H1 (cell line): ENCODE measurements at regions not wholly inside any gene's neighbourhood (a gene's known extent, or its start where the extent isn't known, plus 50 kb on each side); places are given as distances from the start of the nearest gene placed in this dataset.
"Not testable (repeated sequence)": the region's sequence is repeated elsewhere in the genome, so short reads cannot be mapped to it uniquely, and the experiment has no call there.

Experiments used
- CTCF ChIA-PET: fragments of 300-600 bp; sonication (Branson Sonifier 250); formaldehyde crosslinking; loops from one replicate; lab custom pipeline; 2021; ENCODE audit not compliant: partially characterized antibody; lab: Charles Lee
- POLR2A ChIA-PET: fragments of 300-600 bp; sonication (Branson Sonifier 250); formaldehyde crosslinking; loops from one replicate; lab custom pipeline; 2021; ENCODE audit warnings: inconsistent platforms; ENCODE audit not compliant: partially characterized antibody; lab: Charles Lee
- DNase-seq, 2 experiments: peaks; one replicate each; pipeline versions ENCODE4 v3.0.0 to v3.0.0-alpha.2; 2010 to 2022; ENCODE audit warnings: low spot score in 2 of 2, low read depth in 1 of 2, mixed read lengths in 1 of 2
- FAIRE-seq: peaks from 2 replicates; lab custom pipeline; 2011; peaks lifted over from hg19 to GRCh38; lab: Jason Lieb, UNC
- H2AFZ ChIP-seq: 2 replicates; pipeline ENCODE4 v1.8.1; 2012; ENCODE audit warnings: low read length, inconsistent platforms
- H2AK5ac ChIP-seq: 2 replicates; pipeline ENCODE4 v1.6.1; 2013; ENCODE audit warnings: low read depth, low read length
- H2BK120ac ChIP-seq: replicated peaks from 2 replicates; pipeline ENCODE3; 2013; ENCODE audit warnings: low read depth, low read length, inconsistent platforms
- H2BK12ac ChIP-seq: 2 replicates; pipeline ENCODE4 v1.6.1; 2013; ENCODE audit warnings: low read depth, low read length
- H2BK15ac ChIP-seq: 2 replicates; pipeline ENCODE4 v1.6.1; 2013; ENCODE audit warnings: low read length
- H2BK20ac ChIP-seq: 2 replicates; pipeline ENCODE4 v1.6.1; 2013; ENCODE audit warnings: low read length
- H2BK5ac ChIP-seq: 2 replicates; pipeline ENCODE4 v1.6.1; 2013; ENCODE audit warnings: low read depth, low read length
- H3K14ac ChIP-seq: 2 replicates; pipeline ENCODE4 v1.6.1; 2013; ENCODE audit warnings: inconsistent platforms; ENCODE audit not compliant: insufficient read length
- H3K18ac ChIP-seq: 2 replicates; pipeline ENCODE4 v1.6.1; 2013; ENCODE audit warnings: low read length; ENCODE audit errors: extremely low read depth
- H3K23ac ChIP-seq: 2 replicates; pipeline ENCODE4 v1.6.1; 2013; ENCODE audit warnings: inconsistent platforms; ENCODE audit not compliant: insufficient read length
- H3K23me2 ChIP-seq: 2 replicates; pipeline ENCODE4 v1.6.1; 2013; ENCODE audit warnings: low read depth, low read length
- H3K27ac ChIP-seq: 2 replicates; pipeline ENCODE4 v1.6.1; 2011; ENCODE audit warnings: low read depth, low read length, inconsistent platforms
- H3K27me3 ChIP-seq, 4 experiments: replicated peaks in 1 of 4; 1 replicate in 1 of 4; 2 replicates in 3 of 4; pipeline versions ENCODE4 v1.6.1 to v1.8.1; 2011 to 2013; ENCODE audit warnings: low read length in 3 of 4, mild to moderate bottlenecking in 3 of 4, inconsistent platforms in 2 of 4, mixed read lengths in 2 of 4, moderate library complexity in 1 of 4; ENCODE audit not compliant: control insufficient read depth in 3 of 4, insufficient read depth in 3 of 4; ENCODE audit errors: extremely low read depth in 1 of 4
- H3K36me3 ChIP-seq, 4 experiments: 2 replicates each; pipeline versions ENCODE4 v1.6.1 to v1.8.1; 2011 to 2013; ENCODE audit warnings: mild to moderate bottlenecking in 4 of 4, low read length in 3 of 4, moderate library complexity in 2 of 4, control low read depth in 1 of 4, inconsistent platforms in 1 of 4; ENCODE audit not compliant: insufficient read depth in 4 of 4, control insufficient read depth in 2 of 4
- H3K4ac ChIP-seq: replicated peaks from 2 replicates; pipeline ENCODE3; 2013; ENCODE audit warnings: low read length, low read depth, mixed read lengths, inconsistent platforms; ENCODE audit not compliant: insufficient read length
- H3K4me1 ChIP-seq, 4 experiments: replicated peaks in 1 of 4; 1 replicate in 1 of 4; 2 replicates in 3 of 4; pipeline versions ENCODE4 v1.6.1 to v1.8.1; 2011 to 2013; ENCODE audit warnings: low read length in 3 of 4, inconsistent platforms in 2 of 4, mixed read lengths in 1 of 4; ENCODE audit not compliant: insufficient read depth in 4 of 4, control insufficient read depth in 3 of 4
- H3K4me2 ChIP-seq, 2 experiments: 2 replicates each; pipeline versions ENCODE4 v1.6.1 to v1.8.1; 2011 to 2013; ENCODE audit warnings: low read depth in 2 of 2, low read length in 2 of 2, control low read depth in 1 of 2, inconsistent platforms in 1 of 2, mild to moderate bottlenecking in 1 of 2; ENCODE audit not compliant: insufficient read depth in 1 of 2
- H3K4me3 ChIP-seq, 4 experiments: fragments of 200-600, 300-600 bp in 1 of 4; sonication (generic), shearing (Covaris generic), sonication (Bioruptor Twin) in 1 of 4; 2 replicates each; pipeline versions ENCODE4 v1.5.1 to v1.8.1; 2011 to 2016; ENCODE audit warnings: low read length in 4 of 4, low read depth in 3 of 4, control low read depth in 2 of 4, inconsistent platforms in 2 of 4, mild to moderate bottlenecking in 2 of 4, mixed read lengths in 1 of 4, moderate library complexity in 1 of 4; ENCODE audit not compliant: insufficient read depth in 2 of 4; ENCODE audit errors: extremely low read depth in 1 of 4
- H3K56ac ChIP-seq: replicated peaks from 2 replicates; pipeline ENCODE3; 2013; ENCODE audit warnings: low read depth, mild to moderate bottlenecking, mixed read lengths, low read length, inconsistent platforms; ENCODE audit not compliant: insufficient read length
- H3K79me1 ChIP-seq: 2 replicates; pipeline ENCODE4 v1.6.1; 2013; ENCODE audit warnings: low read depth, low read length, control low read depth
- H3K79me2 ChIP-seq, 2 experiments: 2 replicates each; pipeline versions ENCODE4 v1.6.1 to v1.8.1; 2012 to 2013; ENCODE audit warnings: low read length in 2 of 2, mild to moderate bottlenecking in 2 of 2, inconsistent platforms in 1 of 2; ENCODE audit not compliant: insufficient read depth in 2 of 2, control insufficient read depth in 1 of 2
- H3K9ac ChIP-seq, 4 experiments: replicated peaks in 1 of 4; 1 replicate in 1 of 4; 2 replicates in 3 of 4; pipeline versions ENCODE4 v1.6.1 to v1.8.1; 2011 to 2013; ENCODE audit warnings: low read depth in 3 of 4, low read length in 3 of 4, control low read depth in 2 of 4, mild to moderate bottlenecking in 2 of 4, moderate library complexity in 2 of 4, inconsistent platforms in 1 of 4; ENCODE audit errors: extremely low read depth in 1 of 4
- H3K9me3 ChIP-seq, 2 experiments: 2 replicates each; pipeline versions ENCODE4 v1.6.1 to v1.8.1; 2012 to 2013; ENCODE audit warnings: mild to moderate bottlenecking in 2 of 2, moderate library complexity in 2 of 2, control low read depth in 1 of 2, inconsistent platforms in 1 of 2, low read depth in 1 of 2, low read length in 1 of 2, mixed read lengths in 1 of 2; ENCODE audit not compliant: insufficient read depth in 2 of 2
- H4K20me1 ChIP-seq, 2 experiments: replicated peaks in 1 of 2; 2 replicates each; pipeline versions ENCODE3 to v1.8.1; 2011 to 2013; ENCODE audit warnings: inconsistent platforms in 2 of 2, low read length in 2 of 2, mild to moderate bottlenecking in 1 of 2; ENCODE audit not compliant: insufficient read depth in 2 of 2, control insufficient read depth in 1 of 2
- H4K5ac ChIP-seq: 2 replicates; pipeline ENCODE4 v1.6.1; 2013; ENCODE audit warnings: low read length, low read depth, mixed read lengths, inconsistent platforms; ENCODE audit not compliant: insufficient read length
- H4K8ac ChIP-seq: 2 replicates; pipeline ENCODE4 v1.8.0; 2013; ENCODE audit warnings: mild to moderate bottlenecking, moderate library complexity, low read length, inconsistent platforms; ENCODE audit not compliant: insufficient read depth; ENCODE audit errors: extremely low read depth
- H4K91ac ChIP-seq: replicated peaks from 2 replicates; pipeline ENCODE3; 2013; ENCODE audit warnings: low read length, mixed read lengths, inconsistent platforms; ENCODE audit not compliant: insufficient read length
- BCL11A ChIP-seq, 2 experiments: IDR thresholded peaks; one replicate each; pipeline ENCODE4 v1.6.1; 2011; ENCODE audit warnings: low read depth in 2 of 2, low read length in 2 of 2, mild to moderate bottlenecking in 2 of 2
- EGR1 ChIP-seq: IDR thresholded peaks from 2 replicates; pipeline ENCODE4 v1.6.1; 2011; ENCODE audit warnings: low read depth, low read length, borderline replicate concordance
- HDAC2 ChIP-seq, 2 experiments: fragments of 300-600 bp in 1 of 2; sonication (generic) in 1 of 2; IDR thresholded peaks; 2 replicates each; pipeline ENCODE4 v1.6.1; 2011 to 2012; ENCODE audit warnings: low read depth in 2 of 2, low read length in 2 of 2, mild to moderate bottlenecking in 2 of 2, moderate library complexity in 2 of 2, borderline replicate concordance in 1 of 2, inconsistent platforms in 1 of 2
- TBP ChIP-seq: IDR thresholded peaks from 2 replicates; pipeline ENCODE4 v1.6.1; 2011; ENCODE audit warnings: low read depth, low read length, improper control_type of control experiment
- TEAD4 ChIP-seq: IDR thresholded peaks from 2 replicates; pipeline ENCODE4 v1.6.1; 2012; ENCODE audit warnings: low read depth, low read length, inconsistent platforms, mixed read lengths
- WGBS, 2 experiments: shearing (Covaris generic) in 1 of 2; methylation state at CpG; one replicate each; pipeline versions ENCODE4 v1.1.6 to v1.1.7; 2013 to 2015; ENCODE audit warnings: low lambda C conversion rate in 2 of 2, mixed read lengths in 2 of 2, inconsistent platforms in 1 of 2, low coverage in 1 of 2, missing lambda C conversion rate in 1 of 2; ENCODE audit not compliant: insufficient replicate concordance in 2 of 2, insufficient coverage in 1 of 2, insufficient read length in 1 of 2; ENCODE audit errors: extremely low coverage in 1 of 2, missing lambda C conversion rate in 1 of 2; 5-methylcytosine and 5-hydroxymethylcytosine counted together

- no peak for TF ChIP-seq TBP
- TF ChIP-seq HDAC2 (IDR thresholded peaks at IDR 0.05; ENCODE audit: borderline replicate concordance in 1 of 2, low read depth in 2 of 2, low read length in 2 of 2): no peak
- TF ChIP-seq EGR1: no peak
- no peak for TF ChIP-seq TEAD4
- TF ChIP-seq BCL11A (IDR thresholded peaks at IDR 0.05; ENCODE audit: low read depth in 2 of 2, low read length in 2 of 2): no peak
Measured at GRCh38 chr6:100202417-100203194, 208.6 kb upstream of the MCHR2 start (continued).

DNA sequence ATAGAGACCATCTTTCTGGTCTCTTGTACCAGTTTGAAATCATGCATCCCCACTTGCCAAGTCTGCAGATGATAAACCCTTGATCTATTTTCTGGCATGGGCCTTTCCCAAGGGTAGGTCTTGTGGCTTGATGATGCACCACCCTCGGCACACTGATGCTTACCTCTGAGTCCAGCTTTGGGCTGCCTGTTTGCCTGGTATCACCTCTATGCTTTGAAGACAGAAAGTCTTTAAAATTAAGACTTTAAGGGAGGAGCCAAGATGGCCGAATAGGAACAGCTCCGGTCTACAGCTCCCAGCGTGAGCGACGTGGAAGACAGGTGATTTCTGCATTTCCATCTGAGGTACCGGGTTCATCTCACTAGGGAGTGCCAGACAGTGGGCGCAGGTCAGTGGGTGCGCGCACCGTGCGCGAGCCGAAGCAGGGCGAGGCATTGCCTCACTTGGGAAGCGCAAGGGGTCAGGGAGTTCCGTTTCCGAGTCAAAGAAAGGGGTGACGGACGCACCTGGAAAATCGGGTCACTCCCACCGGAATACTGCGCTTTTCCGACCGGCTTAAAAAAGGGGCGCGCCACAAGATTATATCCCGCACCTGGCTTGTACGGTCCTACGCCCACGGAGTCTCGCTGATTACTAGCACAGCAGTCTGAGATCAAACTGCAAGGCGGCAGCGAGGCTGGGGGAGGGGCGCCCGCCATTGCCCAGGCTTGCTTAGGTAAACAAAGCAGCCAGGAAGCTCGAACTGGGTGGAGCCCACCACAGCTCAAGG, 202.4 kb upstream of the MCHR2 start:
- H4K20me1 ChIP-seq, FAIRE-seq, H3K27me3 ChIP-seq, H3K23ac ChIP-seq, H3K56ac ChIP-seq, H3K79me1 ChIP-seq, H3K79me2 ChIP-seq, H3K9me3 ChIP-seq, DNase-seq, H2AK5ac ChIP-seq, H3K4me1 ChIP-seq, H2BK15ac ChIP-seq, H3K14ac ChIP-seq, H3K36me3 ChIP-seq, H3K23me2 ChIP-seq, H3K4ac ChIP-seq: not testable (repeated sequence)
- ChIA-PET POLR2A (interaction anchor here (1.2 to 1.7 kb wide), 4 partner anchors 12 to 33 kb away, joined by 3 to 5 read pairs (median 4); no protein-coding TSS in a partner anchor), CTCF (interaction anchor here (0.9 kb wide), 1 partner anchor 287 kb away, joined by 3 read pairs; no protein-coding TSS in a partner anchor)
- Histone ChIP-seq H3K4me2 (peak overlapping the region; percentile 13 to 73; a peak in 3 of 4 replicates), H4K91ac (peak overlapping the region; percentile 99), H4K5ac (peak overlapping the region; percentile 87), H2BK120ac (peak overlapping the region; percentile 79), H2BK12ac (peak overlapping the region; percentile 11), H3K27ac (peak overlapping the region; percentile 63; the same call in 1 of the 2 replicates), H2BK20ac (0 out of 2 replicates have a peak overlapping the region, but pooled peaks have one; percentile 61), H2BK5ac (0 out of 2 replicates have a peak overlapping the region, but pooled peaks have one; percentile 41), H3K4me3 (peak overlapping the region in 2 of 4 experiments; percentile 20 to 25; a peak in 1 of 8 replicates), H2AFZ (peak overlapping the region; percentile 94), H4K8ac (peak overlapping the region; percentile 68; the same call in 1 of the 2 replicates), H3K18ac (peak overlapping the region; percentile 96), H3K9ac (0 out of 7 replicates have a peak overlapping the region, but pooled peaks of 1 of the 4 experiments have one; percentile 4)
- WGBS, 2 experiments: 92% methylated on average over 16 of the region's 37 CpGs; no CpG with 5 or more reads in 1 of the 2 experiments
